Vagina (tissue), 2 donors: ENCODE measurements at regions not wholly inside any gene's neighbourhood (a gene's known extent, or its start where the extent isn't known, plus 50 kb on each side); places are given as distances from the start of the nearest gene placed in this dataset.
"Not testable (repeated sequence)": the region's sequence is repeated elsewhere in the genome, so short reads cannot be mapped to it uniquely, and the experiment has no call there.

Source experiments
- DNase-seq, 2 donors: peaks; one replicate each; pipeline ENCODE4 v3.0.0-alpha.2; 2017; ENCODE audit errors: extremely low spot score in 2 of 2
- H3K27ac ChIP-seq: fragments of 200-600 bp; sonication (generic); one replicate; pipeline ENCODE4 v1.5.1; 2019
- H3K27me3 ChIP-seq: fragments of 200-600 bp; sonication (generic); one replicate; pipeline ENCODE4 v1.5.1; 2019
- H3K36me3 ChIP-seq, 2 donors: fragments of 200-600 bp; sonication (generic); one replicate each; pipeline ENCODE4 v1.5.1; 2017 to 2019
- H3K4me1 ChIP-seq: fragments of 200-600 bp; sonication (generic); one replicate; pipeline ENCODE4 v1.5.1; 2019
- H3K4me3 ChIP-seq, 2 donors: fragments of 200-600 bp; sonication (generic); 1 replicate in 1 of 2; 2 replicates in 1 of 2; pipeline ENCODE4 v1.5.1; 2016 to 2019
- H3K9me3 ChIP-seq: fragments of 200-600 bp; sonication (generic); one replicate; pipeline ENCODE4 v1.5.1; 2019
- POLR2A ChIP-seq, 2 donors: fragments of 450-650 bp; IDR thresholded peaks; one replicate each; pipeline ENCODE4 v1.6.1; 2017; ENCODE audit warnings: antibody characterized with exemption in 2 of 2, mild to moderate bottlenecking in 2 of 2, moderate library complexity in 2 of 2
- POLR2AphosphoS5 ChIP-seq, 2 donors: sonication (generic); formaldehyde crosslinking; IDR thresholded peaks; one replicate each; pipeline ENCODE4 v1.9.0; 2017; ENCODE audit warnings: antibody characterized with exemption in 2 of 2, mild to moderate bottlenecking in 2 of 2, low read depth in 1 of 2; ENCODE audit not compliant: insufficient read depth in 1 of 2
- intact Hi-C: fragments of 100-400 bp; cut with DNase I; formaldehyde crosslinking; loops from one replicate; pipeline ENCODE4 v1.15.1; 2023
- TF ChIP-seq, protein P1 (sequence below), 3 experiments: fragments of 450-650 bp in 2 of 3; fragments of 200-600 bp in 1 of 3; sonication (generic) in 1 of 3; IDR thresholded peaks; one replicate each; pipeline ENCODE4 v1.5.1; 2017 to 2019; ENCODE audit warnings: antibody characterized with exemption in 3 of 3, mild to moderate bottlenecking in 2 of 3, moderate library complexity in 2 of 3

- Histone ChIP-seq H3K27ac (no peak overlapping the region), H3K9me3 (no peaks in the 10 kb centered on the region), H3K36me3 (no peaks in the 10 kb centered on the region), H3K4me3 (no peak overlapping the region), H3K27me3 (no peaks in the 10 kb centered on the region), H3K4me1 (no peaks in the 10 kb centered on the region)
- intact Hi-C loops = no loop called here
- no peak for DNase-seq
- TF ChIP-seq, protein P1, sequence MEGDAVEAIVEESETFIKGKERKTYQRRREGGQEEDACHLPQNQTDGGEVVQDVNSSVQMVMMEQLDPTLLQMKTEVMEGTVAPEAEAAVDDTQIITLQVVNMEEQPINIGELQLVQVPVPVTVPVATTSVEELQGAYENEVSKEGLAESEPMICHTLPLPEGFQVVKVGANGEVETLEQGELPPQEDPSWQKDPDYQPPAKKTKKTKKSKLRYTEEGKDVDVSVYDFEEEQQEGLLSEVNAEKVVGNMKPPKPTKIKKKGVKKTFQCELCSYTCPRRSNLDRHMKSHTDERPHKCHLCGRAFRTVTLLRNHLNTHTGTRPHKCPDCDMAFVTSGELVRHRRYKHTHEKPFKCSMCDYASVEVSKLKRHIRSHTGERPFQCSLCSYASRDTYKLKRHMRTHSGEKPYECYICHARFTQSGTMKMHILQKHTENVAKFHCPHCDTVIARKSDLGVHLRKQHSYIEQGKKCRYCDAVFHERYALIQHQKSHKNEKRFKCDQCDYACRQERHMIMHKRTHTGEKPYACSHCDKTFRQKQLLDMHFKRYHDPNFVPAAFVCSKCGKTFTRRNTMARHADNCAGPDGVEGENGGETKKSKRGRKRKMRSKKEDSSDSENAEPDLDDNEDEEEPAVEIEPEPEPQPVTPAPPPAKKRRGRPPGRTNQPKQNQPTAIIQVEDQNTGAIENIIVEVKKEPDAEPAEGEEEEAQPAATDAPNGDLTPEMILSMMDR (IDR thresholded peaks at IDR 0.05) = no peak
- TF ChIP-seq POLR2AphosphoS5 (IDR thresholded peaks at IDR 0.05; ENCODE audit: insufficient read depth in 1 of 2, low read depth in 1 of 2) (no peak), POLR2A (IDR thresholded peaks at IDR 0.05) (no peak)
Observed at GRCh38 chr2:217597145-217597544, 405.6 kb downstream of the TNS1 start.

DNA sequence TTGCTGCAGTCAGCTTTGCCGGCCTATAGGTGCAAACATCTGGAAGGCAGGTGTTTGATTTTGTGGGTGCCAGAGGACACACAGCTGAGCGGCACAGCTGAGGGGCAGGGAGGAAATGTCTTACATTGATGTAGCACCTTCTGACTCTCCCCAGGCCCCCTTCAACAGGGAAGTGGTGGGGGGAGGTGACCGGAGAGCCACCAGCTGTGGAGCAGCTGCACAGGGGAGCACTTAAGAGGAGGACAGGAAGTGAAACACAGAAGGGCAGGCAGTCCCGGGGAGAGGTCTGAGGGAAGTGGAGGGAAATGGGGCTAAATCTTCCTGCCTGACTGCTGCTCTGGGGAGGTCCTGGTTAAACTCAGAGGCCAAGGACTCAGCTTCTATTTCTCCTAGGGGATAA is 409.1 kb downstream of the TNS1 start:
- no peaks in the 10 kb centered on the region for H3K36me3 ChIP-seq
- intact Hi-C loops = no loop called here
- H3K9me3 ChIP-seq = no peaks in the 10 kb centered on the region
- no peak for DNase-seq
- no peak for TF ChIP-seq POLR2AphosphoS5 (IDR thresholded peaks at IDR 0.05; ENCODE audit: insufficient read depth in 1 of 2, low read depth in 1 of 2)
- TF ChIP-seq, protein P1 (IDR thresholded peaks at IDR 0.05) = no peak
- no peak for TF ChIP-seq POLR2A (IDR thresholded peaks at IDR 0.05)
- no peaks in the 10 kb centered on the region for H3K4me1 ChIP-seq
- no peak overlapping the region for H3K4me3 ChIP-seq
- no peaks in the 10 kb centered on the region for H3K27me3 ChIP-seq
- no peak overlapping the region for H3K27ac ChIP-seq

DNA sequence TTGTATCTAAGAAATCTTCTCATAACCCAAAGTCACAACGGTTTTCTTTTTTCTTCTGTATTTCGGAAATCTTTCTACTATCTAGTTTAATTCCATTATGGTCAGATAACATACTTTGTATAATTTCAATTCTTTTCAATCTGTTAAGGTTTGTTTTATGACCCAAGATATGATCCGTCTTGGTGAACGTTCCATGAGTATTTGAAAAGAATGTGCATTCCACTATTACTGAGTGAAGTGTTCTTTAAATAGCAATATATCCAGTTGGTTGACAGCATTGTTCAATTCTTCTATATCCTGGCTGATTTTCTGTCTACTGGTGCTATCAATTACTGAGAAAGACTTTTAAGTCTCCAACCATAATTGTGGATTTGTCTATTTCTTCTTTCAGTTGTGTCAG is 414.5 kb downstream of the TNS1 start:
- no peak overlapping the region for H3K4me3 ChIP-seq
- intact Hi-C loops = no loop called here
- no peaks in the 10 kb centered on the region for H3K4me1 ChIP-seq
- H3K27me3 ChIP-seq = no peaks in the 10 kb centered on the region
- no peak for DNase-seq
- no peak overlapping the region for H3K27ac ChIP-seq
- TF ChIP-seq POLR2A (IDR thresholded peaks at IDR 0.05) (no peak), POLR2AphosphoS5 (IDR thresholded peaks at IDR 0.05; ENCODE audit: insufficient read depth in 1 of 2, low read depth in 1 of 2) (no peak)
- TF ChIP-seq, protein P1 (IDR thresholded peaks at IDR 0.05) = no peak
- no peaks in the 10 kb centered on the region for H3K36me3 ChIP-seq
- no peaks in the 10 kb centered on the region for H3K9me3 ChIP-seq

DNA sequence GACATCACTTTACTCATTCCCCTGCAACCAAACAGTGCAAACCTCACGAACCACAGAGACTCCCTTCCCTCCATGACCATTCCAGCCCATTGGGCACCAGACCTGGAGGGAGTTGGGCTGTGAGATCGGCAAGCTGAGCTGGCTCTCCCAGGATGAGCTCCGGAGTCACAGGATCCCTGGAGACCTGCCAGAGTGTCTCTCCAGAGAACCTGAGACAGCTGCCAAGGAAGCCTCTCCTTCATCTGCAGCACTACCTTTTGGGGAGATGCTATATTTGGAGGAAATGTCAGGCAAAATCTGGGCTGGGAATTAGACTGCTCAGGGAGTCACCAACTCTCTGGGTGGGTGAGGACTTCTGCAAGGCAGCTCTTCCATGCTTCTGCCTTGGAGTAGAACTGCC is 417.4 kb downstream of the TNS1 start:
- TF ChIP-seq POLR2A (IDR thresholded peaks at IDR 0.05) (no peak), POLR2AphosphoS5 (IDR thresholded peaks at IDR 0.05; ENCODE audit: insufficient read depth in 1 of 2, low read depth in 1 of 2) (no peak)
- TF ChIP-seq, protein P1 (IDR thresholded peaks at IDR 0.05) = no peak
- H3K4me3 ChIP-seq = no peak overlapping the region
- no peaks in the 10 kb centered on the region for H3K27me3 ChIP-seq
- intact Hi-C loops = no loop called here
- H3K27ac ChIP-seq = no peak overlapping the region
- no peaks in the 10 kb centered on the region for H3K4me1 ChIP-seq
- no peak for DNase-seq
- no peaks in the 10 kb centered on the region for H3K36me3 ChIP-seq
- H3K9me3 ChIP-seq = no peaks in the 10 kb centered on the region

GRCh38 chr2:217580407-217580806 is 422.4 kb downstream of the TNS1 start:
- H3K9me3 ChIP-seq, H3K27ac ChIP-seq, H3K4me1 ChIP-seq, DNase-seq, intact Hi-C loops, H3K27me3 ChIP-seq, H3K4me3 ChIP-seq, H3K36me3 ChIP-seq: not testable (repeated sequence)

DNA sequence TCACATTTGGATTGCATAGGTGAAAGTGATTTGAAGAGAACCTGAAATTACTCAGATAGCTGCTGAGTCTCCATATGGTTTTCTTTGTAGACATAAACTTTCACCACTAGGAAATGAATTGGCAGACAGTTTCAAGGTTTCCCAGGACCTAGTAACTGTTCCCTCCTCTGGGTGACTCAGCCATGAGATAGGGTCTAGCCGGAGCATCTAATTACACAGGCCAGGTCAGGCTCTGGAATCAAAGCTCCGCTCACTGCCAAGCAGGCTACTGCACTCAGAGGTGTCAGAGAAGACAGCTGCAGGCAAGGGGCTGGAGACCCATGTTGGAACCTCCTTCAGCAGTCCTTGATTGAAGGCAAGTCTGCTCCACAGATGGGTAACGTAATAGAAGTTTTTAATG is 429.2 kb downstream of the TNS1 start:
- Histone ChIP-seq H3K4me1 (no peaks in the 10 kb centered on the region), H3K27ac (no peak overlapping the region), H3K27me3 (no peaks in the 10 kb centered on the region), H3K9me3 (no peaks in the 10 kb centered on the region), H3K4me3 (no peak overlapping the region), H3K36me3 (no peaks in the 10 kb centered on the region)
- no peak for TF ChIP-seq POLR2A (IDR thresholded peaks at IDR 0.05)
- no peak for TF ChIP-seq POLR2AphosphoS5 (IDR thresholded peaks at IDR 0.05; ENCODE audit: insufficient read depth in 1 of 2, low read depth in 1 of 2)
- TF ChIP-seq, protein P1 (IDR thresholded peaks at IDR 0.05) = no peak
- DNase-seq = no peak
- intact Hi-C loops = no loop called here
